GM19351 (cell line): ENCODE measurements at regions not wholly inside any gene's neighbourhood (a gene's known extent, or its start where the extent isn't known, plus 50 kb on each side); places are given as distances from the start of the nearest gene placed in this dataset.
A peak's percentile ranks its signal among the peaks of the same experiment; 100 is the strongest.
"Not testable (repeated sequence)": the region's sequence is repeated elsewhere in the genome, so short reads cannot be mapped to it uniquely, and the experiment has no call there.

Source experiments
- ATAC-seq: cut with Tn5 transposase; IDR thresholded peaks from one replicate; pipeline ENCODE4 v1.9.1; 2021; ENCODE audit warnings: mild to moderate bottlenecking, moderate library complexity; ENCODE audit not compliant: unreplicated experiment

DNA sequence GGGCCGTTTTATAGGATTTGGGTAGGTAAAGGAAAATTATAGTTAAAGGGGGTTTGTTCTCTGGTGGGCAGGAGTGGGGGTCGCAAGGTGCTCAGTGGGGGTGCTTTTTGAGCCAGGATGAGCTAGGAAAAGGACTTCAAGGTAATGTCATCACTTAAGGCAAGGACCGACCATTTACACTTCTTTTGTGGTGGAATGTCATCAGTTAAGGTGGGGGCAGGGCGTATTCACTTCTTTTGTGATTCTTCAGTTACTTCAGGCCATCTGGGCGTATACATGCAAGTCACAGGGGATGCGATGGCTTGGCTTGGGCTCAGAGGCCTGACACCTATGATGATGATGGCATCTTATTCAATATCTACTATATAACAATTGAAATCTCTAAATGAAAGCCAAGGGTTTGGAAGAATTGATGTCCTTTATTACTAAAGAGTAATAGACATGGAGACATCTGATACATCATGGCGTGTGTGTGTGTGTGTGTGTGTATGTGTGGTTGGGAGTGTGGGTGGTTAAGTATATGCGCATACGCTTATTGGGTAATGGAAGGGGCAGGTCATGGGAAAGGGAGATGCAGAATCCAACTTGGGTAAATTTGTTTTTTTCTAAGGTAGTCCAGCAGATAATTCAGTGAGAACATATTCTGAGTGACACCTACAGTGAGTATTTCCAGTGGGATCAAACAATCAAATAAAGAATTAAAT is 236.9 kb upstream of the DUSP10 start:
- not testable (repeated sequence) for ATAC-seq

DNA sequence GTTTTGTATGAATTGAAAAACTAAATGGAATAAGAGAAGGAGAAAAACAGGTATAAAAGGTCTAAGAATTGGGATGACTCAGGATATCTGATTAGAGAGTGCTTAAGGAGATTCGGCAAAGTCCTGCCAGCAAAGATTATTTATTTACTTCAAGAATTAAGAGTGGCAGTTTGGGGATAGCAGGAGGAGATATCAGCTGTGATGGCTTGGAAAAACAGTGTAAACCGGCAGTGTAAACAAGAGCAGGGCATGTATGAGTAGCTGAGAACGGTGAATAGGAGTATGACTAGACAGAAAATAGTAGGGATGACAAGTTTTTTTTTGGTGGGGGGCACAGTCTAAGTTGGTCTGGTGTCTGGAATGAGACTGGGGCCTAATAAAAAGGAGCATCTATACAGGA is 231.9 kb upstream of the DUSP10 start:
- ATAC-seq, result not testable (repeated sequence)

DNA sequence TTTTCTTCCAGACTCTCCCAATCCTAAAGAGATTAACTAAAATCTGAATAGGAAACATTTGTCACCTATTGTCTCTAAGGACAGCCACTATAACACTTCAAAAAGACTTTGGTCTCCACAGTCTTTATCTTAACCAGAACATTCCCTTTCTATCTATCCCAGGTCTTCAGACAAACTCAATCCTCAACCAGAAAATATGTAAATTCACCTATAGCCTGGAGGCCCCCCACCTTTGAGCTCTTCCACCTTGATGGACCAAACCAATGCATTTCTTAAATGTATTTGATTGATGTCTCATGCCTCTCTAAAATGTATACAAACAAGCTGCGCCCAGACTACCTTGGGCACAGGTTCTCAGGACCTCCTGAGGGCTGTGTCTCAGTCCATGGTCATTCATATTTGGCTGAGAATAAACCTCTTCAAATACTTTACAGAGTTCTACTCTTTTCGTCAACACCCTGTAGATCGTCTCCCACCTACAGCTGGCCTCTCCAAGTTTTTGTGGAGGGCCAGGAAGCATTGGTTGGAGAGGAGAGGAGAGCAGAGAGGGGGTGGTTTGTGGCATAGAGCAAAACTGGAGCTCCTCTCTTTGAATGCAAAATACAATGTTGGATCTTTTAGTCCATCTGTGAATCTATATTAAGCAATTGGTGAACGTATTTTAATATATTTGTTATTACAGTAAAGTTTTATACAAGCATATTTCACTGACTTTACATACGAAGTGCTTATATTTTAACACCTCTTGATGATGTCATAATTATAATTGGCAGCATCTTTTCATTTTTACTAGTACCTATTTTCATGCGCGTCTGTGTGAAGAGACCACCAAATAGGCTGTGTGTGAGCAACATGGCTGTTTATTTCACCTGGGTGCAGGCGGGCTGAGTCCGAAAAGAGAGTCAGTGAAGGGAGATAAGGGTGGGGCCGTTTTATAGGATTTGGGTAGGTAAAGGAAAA is 230.7 kb upstream of the DUSP10 start:
- no peak for ATAC-seq

- ATAC-seq, result not testable (repeated sequence)
Measured at GRCh38 chr1:221971035-221971434, 229.1 kb upstream of the DUSP10 start.

- ATAC-seq, result not testable (repeated sequence)
Measured at GRCh38 chr1:221969298-221969858, 227.5 kb upstream of the DUSP10 start.

- ATAC-seq, result not testable (repeated sequence)
Measured at GRCh38 chr1:221967538-221967937, 225.6 kb upstream of the DUSP10 start.

DNA sequence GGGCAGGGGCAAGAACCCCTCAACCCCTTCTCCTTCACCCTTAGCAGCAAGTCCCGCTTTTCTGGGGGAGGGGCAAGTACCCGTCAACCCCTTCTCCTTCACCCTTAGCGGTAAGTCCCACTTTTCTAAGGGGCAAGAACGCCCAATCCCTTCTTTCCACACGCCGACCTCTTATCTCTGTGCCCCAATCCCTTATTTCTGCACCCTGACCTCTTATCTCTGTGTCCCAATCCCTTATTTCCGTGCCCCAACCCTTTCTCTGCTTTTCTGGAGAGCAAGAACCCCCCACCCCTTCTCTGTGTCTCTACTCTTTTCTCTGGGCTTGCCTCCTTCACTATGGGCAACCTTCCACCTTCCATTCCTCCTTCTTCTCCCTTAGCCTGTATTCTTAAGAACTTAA is 225.0 kb upstream of the DUSP10 start:
- not testable (repeated sequence) for ATAC-seq

- not testable (repeated sequence) for ATAC-seq
Measured at GRCh38 chr1:221965891-221966290, 224.0 kb upstream of the DUSP10 start.

DNA sequence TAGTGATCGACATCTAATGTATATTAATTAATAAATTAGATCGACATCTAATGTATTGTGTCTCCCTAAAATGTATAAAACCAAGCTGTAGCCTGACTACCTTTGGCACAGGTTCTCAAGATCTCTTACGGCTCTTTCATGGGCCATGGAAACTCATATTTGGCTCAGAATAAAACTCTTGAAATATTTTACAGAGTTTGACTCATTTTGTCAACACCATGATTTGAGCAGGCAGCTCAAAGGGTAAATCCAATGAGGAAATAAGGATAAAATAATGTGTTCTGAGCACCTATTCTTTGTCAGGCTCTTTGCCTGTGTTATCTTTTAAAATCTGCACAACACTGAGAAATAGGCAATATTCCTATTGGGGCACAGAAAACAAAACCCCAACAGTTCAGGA is 223.4 kb upstream of the DUSP10 start:
- no peak for ATAC-seq

DNA sequence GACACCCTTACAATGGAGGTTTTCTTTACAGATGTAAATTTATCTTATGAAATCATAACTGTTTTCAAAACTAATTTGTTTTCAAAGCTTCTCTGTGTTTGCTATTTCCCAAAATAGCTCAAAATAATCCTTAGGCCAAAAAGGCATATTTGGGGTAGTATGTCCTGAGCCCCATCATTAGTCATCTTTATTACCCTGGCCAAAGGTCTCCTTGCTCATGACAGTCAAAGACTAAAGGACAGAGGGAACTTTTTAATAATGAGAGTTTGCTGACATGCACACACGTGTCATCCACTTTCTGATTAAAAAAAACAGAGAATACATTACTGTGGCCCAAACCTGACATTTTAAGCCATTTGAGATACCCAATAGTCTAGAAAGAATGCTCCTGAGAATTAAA is 221.9 kb upstream of the DUSP10 start:
- ATAC-seq, result no peak

DNA sequence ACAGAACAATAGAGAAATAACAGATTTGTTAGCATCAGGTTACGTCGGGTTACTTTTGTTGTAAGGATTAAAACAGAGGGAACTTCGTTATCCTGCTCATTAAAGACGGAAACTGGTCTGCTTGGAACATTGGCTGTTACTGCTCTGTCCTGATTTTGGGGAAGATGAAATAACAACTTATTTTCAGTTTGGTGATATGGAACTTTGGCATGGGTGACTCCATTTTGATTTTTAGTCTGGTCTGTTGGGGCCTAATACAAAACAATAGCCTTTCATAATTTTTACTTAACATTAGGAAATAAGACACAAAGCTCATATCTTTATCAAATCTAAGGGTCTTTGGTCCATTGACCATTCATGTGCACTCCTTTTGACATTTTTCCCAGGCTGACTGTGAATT is 220.5 kb upstream of the DUSP10 start:
- ATAC-seq, result no peak

GRCh38 chr1:221961532-221962292 is 219.8 kb upstream of the DUSP10 start:
- peak; percentile 89 for ATAC-seq

GRCh38 chr1:221958161-221958562 is 216.3 kb upstream of the DUSP10 start:
- ATAC-seq, result not testable (repeated sequence)

DNA sequence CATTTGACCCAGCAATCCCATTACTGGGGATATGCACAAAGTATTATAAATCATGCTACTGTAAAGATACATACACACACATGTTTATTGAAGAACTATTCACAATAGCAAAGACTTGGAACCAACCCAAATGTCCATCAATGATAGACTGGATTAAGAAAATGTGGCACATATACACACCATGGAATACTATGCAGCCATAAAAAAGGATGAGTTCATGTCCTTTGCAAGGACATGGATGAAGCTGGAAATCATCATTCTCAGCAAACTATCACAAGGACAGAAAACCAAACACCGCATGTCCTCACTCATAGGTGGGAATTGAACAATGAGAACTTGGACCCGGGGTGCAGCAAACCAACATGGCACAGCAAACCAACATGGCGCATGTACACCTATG is 215.5 kb upstream of the DUSP10 start:
- ATAC-seq, result not testable (repeated sequence)

GRCh38 chr1:221949996-221950395 is 208.1 kb upstream of the DUSP10 start:
- ATAC-seq, result no peak

- no peak for ATAC-seq
Measured at GRCh38 chr1:221948459-221948858, 206.6 kb upstream of the DUSP10 start.

- no peak for ATAC-seq
Measured at GRCh38 chr1:221947731-221948130, 205.8 kb upstream of the DUSP10 start.

- ATAC-seq, result no peak
Measured at GRCh38 chr1:221946768-221947167, 204.9 kb upstream of the DUSP10 start.

- no peak for ATAC-seq
Measured at GRCh38 chr1:221945669-221946068, 203.8 kb upstream of the DUSP10 start.

- no peak for ATAC-seq
Measured at GRCh38 chr1:221944247-221944870, 202.5 kb upstream of the DUSP10 start.
